Endometrial microvascular endothelial cells (primary cell): ENCODE measurements at regions not wholly inside any gene's neighbourhood (a gene's known extent, or its start where the extent isn't known, plus 50 kb on each side); places are given as distances from the start of the nearest gene placed in this dataset.

Experiments used
- in situ Hi-C: cut with HindIII; loops from 2 replicates; pipeline ENCODE4 v1.10.0; 2017; ENCODE audit warnings: low sequenced_read_pairs, low pct_unique_long_range_greater_than_20kb; ENCODE audit errors: inconsistent ontology term

DNA sequence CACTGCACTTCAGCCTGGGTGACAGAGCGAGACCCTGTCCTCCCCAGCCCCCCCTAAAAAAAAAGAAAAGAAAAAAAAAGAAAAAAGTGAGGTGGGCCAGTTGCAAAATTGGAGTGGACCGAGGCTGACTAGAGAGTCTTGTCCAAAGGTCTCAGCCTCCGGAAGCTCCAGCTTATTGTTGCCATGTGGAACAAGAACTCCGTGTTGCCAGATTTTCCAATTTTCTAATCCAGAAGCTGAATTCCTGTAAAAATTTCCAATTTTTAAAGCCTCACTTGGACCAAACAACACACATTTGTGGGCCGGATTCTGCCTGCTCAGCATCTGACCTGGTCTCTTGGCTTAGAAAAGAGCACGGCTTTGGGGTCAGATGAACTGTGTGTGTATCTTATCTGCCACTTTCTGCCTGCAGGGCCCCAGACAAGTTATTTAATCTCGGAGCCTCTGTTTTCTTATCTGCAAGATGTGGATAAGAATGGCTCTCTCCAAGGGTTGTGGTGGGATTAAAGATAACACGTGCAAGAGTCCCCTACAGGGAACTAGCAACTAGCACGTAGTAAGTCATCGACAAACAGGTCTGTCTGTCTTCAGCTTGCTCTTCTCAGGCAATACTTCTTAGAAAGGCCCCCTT is 73.7 kb upstream of the TLE3 start:
- in situ Hi-C loops, result no loop called here

DNA sequence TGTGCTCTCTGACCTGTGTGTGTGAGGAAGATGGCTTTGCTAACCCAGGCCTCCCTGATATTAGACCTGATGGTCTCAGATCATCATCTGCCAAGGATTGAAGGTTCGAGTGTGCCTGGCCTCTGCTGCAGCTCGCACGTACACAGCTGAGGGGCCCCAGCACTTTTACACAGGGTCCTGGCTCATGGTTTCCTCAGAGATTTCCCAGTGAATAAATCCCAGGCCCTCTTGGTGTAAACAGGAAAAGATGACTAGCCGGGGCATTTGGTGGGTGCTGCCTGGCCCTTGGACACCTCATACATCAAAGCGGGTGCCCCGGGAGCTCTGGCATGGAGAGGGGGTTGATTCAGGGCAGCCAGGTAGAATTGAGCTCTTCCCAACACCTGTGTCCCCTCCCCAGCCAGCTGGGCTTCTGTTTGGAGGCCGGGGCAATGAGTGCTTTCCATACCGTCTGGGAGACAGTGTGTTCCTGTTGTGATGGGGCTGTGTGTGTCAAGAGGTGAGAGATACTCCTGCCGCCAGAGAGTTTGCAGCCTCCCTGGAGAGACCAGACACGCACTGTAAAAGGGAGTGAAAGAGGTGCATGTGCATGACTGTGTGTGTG is 72.5 kb upstream of the TLE3 start:
- in situ Hi-C loops, result no loop called here

DNA sequence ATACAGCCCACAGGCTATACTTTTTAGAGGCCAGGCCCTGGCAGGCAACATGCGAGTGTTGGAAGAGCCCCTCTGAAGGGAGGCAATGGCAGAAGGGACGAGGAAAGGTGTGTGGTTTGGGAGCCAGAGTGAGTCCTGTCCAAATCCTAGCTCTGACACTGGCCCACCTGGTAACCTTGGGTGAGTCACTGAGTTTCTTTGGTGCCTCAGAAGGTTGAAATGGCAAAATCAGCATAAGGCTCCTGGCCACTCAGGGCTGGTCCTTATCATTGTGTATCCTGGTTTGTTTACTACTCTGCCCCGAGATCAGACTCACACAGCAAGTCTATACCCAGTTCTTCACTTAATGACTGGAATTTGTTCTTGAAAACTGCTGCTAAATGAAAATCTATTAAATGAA is 71.4 kb upstream of the TLE3 start:
- in situ Hi-C loops, result no loop called here

DNA sequence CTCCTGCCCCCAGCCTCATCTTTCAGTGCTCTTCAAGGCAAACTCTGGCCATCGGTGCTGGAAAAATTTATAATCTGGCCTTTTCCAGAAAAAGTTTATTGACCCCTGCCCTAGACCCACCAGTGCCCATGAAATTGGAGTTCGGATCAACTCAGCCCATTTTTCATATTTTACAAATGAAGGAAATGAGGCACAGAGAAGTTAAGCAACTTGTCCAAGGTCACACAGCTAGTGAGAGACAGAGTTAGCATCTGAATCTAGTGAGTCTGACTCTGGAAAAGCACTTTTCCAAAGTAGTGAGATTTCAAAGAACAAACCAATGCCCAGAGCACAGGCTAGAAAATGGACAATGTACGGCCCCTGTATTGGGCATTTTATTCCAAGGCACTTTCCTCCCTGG is 69.4 kb upstream of the TLE3 start:
- in situ Hi-C loops, result no loop called here

DNA sequence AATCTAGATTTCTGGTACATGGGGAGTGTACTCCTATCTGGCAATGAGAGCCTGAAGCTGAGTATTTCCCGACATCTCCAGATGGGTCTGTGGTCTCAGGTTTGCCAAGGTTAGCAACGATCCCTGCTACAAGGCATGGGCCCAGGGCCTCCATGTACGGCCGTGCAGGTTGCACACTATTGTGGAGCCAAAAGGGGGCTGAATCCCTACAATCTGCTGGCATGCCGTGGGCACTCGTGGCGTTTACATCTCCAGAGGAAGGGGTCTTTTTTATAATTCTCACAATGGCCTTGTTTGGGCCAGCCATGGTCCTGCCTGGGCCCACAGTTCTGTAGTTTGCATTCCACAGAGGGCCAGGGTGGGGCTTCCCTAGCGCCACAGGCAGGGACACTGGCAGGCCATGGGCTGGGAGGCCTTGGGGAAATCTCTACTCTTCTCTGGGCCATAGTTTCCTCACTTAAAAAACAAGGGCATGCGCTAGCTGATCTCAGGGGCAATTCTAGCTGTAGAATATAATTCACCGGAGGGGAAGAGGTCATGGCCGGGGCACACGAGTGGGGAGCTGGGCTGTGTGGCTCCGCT is 68.9 kb upstream of the TLE3 start:
- in situ Hi-C loops, result no loop called here

DNA sequence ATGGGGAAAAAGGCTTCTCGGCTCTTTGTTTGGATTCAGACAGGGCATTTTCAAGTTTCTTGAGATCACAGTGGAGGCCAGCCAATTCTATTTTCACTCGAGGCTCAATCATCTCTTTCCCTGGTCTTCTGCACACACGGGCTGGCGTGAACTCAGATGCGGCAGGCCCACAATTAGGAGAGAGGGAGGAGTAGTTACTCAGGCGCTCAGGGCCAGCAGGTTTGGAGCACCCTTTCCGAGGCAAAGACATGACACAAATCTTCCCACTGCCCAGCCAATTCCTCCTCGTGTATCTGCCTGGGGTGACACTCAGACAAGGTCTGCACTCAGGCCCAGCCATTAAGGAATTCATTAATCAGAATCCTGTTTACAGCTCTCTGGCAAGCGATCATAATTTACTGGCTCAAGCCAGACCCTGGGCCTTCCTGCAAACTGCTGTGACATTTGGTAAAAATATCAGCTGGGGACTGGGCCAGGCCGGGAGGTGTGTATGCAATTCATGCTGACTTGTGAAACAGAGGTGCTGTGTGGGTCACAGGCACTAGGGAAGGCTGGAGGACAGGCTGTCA is 68.1 kb upstream of the TLE3 start:
- in situ Hi-C loops, result no loop called here

DNA sequence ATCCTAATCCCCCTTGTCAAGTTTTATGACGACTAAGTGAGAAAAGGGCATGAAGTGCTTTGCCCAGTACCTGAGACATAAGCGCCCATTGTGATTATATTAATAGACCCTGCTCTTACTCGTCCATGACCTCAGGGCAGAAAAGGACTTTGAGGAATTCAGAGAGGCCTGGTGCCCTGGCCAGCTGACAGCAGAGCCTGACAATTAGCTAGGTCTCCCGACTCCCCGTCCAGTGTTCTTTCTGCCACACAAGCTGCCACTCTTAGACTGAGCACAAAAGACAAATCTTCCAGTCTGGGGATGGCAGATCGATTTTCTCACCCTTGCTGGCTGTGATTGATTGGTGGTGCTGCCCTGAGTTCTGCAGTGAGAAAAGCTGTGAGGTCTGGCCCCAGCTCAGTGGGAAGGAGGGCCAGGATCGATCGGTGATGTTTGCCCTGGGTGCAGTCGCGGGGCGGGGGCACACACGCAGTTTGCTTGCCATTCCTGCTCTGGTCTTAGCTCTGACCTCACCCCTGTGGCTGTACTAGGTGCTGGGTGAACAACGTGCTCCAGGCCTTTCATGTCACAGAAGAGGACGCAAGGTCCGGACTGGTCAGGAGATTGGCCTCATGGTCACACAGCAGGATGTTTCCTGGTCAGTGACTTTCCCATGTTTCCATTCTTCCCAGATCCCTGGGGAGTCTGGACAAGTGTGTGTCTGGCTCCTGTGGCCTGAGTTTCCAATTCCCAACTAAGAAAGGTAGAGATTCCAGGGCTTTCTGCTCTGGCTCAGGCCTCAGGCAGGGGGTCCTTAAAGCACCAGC is 67.4 kb upstream of the TLE3 start:
- in situ Hi-C loops, result no loop called here

DNA sequence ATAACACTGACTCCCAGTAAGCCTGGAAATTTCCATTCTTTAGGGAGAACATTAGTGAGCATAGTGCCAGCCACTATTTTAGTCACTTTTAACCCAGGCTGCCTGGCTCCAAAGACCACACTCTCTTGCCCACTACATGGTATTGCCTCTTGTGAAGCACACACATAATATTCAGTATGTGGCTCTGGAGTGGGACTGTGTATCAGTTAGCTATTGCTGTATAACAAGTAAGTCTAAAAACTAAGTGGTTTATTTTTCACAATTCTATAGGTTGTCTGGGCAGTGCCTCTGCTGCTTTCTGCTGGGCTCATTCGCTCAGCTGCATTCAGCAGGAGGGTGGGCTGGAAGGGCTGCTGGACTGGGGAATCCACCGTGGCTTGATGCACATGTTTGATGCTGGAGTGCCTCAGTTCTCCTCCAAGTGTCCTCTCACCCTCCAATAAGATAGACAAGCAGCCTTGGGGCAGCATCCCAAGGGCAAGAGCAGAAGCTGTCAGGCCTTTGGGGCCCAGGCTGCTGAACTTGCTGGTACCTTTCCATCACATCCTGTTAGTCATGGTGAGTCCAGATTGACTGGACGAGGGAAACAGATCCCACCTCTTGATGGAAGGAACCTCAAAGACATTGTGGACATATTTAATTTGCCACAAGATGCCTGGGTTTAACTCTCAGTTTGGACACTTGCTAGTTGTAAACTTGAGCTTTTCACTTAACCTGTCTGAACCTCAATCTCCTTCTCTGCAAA is 66.6 kb upstream of the TLE3 start:
- in situ Hi-C loops, result no loop called here

DNA sequence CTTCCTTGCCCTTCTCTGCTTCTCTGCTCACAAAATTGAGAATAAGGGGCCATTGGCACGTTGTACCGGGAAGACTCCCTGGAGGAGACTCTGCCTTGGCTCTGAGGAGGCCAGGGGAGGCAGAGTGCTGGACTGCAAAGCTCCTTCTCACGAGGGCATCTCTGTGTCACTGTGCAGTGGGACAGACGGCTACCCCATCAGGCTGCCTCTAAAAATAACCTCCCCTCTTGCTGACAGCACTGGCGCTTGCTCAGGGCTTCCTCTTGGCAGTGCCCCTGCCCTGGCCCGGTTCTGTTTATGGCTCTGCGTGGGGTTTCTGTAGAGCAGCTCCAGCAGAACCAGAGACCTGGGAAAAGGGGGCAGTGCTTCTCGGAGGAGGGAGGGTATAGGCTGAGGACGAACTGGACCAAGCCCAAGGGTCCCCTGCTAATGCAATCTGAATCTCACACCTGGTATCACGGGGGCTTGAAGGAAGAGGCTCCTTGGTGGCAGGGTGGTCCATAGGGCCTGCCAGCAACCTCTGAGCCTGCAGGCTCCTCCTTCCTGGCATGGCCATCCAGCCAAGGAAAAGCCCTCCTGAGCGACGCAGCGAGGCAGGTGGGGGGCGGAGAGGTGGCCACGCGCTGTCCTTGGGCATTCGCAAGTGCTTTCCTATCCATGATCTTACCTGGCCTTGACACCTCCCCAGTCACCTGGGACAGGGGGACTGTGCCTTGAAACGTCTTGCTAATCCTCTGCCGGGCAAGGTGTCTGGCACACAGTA is 63.3 kb upstream of the TLE3 start:
- in situ Hi-C loops, result no loop called here

DNA sequence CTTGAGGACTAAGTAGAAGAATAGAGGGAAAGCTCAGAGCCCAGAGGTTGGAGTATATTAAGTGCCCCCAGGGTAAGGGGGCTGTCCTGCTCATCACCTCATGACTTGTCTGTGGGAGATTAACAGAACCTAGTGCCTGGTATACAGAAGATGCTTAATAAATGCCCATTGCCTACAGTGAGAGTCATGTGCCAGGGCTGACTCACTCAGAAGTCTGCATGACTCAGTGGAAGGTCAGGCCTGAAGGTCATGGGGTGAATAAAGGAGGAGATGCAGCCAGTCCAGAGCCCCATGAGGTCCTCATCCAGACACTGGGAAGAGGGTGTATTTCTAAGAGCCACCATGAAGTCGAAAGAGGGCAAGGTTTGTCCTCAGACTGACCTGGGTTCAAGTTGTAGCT is 62.5 kb upstream of the TLE3 start:
- in situ Hi-C loops, result no loop called here

DNA sequence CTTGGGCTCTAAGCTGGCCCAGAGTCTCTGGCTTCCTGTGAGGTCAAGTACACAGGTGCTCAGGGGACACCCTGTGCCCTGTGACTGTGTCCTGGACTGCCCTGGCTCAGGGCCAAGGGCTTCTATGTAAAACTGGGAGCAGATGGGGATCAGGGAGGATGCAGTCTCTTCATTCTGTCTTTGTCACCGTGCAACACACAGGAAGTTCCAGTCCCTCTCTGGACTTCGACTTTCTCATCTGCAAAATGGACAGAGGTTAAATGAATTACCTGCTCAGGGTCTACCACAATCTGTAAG is 61.9 kb upstream of the TLE3 start:
- in situ Hi-C loops, result no loop called here

DNA sequence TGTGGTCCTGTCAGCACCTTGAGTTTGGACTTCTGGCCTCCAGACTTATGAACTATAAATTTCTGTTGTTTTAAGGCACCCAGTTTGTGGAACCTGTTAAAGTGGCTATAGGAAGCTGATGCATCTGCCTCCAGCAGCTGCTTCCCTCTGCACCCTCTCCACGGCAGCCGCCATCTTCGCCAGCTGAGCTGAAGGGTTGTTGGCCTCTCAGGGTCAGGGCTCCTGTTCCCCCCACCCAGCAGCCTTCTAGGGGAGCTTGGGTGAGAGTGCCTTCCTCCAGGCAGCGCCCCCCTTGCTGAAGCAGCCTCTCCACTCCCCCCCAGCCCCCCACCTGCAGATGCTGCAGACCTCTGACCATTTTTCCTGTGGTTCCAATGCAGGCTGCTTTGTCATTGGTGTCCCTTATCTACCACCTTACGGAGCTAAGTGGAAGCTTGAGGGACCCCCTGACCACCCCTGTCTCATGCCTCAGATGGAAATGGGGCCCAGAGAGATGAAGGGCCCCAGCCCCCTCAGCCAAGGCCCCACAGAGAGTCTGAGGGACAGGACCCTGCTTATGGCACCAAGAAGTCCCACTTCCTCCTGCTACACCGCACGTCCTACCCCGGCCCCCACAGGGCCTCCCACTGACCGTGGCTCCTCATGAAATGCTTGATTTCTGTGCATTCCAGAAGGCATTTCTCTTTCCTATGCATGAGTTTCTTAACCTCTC is 61.4 kb upstream of the TLE3 start:
- in situ Hi-C loops, result no loop called here

DNA sequence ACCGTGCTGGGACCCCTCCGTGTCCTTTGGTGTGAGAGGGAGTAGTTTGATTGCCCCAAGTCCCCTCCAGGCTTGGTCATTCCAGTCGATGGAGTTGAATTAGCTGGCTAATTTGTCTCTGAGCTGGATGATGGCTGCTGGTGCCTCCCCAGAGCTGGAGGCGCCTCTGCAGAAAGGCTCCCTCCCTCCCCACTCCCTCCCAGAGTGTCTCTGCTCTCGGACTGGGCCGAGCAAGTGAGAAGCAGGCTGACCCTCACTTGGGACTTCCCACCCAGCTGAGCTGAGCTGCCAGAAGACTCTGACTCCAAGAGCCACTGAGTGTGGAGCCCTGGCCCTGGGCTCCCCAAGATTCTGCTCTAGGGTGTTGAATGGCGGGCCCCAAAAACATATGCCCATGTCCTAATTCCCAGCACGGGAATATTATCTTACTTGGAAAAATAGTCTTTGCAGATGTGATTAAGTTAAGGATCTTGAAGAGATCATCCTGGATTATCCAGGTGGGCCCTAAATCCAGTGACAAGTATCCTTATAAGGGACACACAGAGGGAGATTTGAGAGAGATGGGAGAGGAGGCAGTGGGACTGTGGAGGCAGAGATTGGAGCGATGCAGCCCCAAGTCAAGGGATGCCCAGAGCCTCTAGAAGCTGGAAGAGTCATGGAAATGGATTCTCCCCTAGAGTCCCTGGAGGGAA is 60.7 kb upstream of the TLE3 start:
- in situ Hi-C loops, result no loop called here

DNA sequence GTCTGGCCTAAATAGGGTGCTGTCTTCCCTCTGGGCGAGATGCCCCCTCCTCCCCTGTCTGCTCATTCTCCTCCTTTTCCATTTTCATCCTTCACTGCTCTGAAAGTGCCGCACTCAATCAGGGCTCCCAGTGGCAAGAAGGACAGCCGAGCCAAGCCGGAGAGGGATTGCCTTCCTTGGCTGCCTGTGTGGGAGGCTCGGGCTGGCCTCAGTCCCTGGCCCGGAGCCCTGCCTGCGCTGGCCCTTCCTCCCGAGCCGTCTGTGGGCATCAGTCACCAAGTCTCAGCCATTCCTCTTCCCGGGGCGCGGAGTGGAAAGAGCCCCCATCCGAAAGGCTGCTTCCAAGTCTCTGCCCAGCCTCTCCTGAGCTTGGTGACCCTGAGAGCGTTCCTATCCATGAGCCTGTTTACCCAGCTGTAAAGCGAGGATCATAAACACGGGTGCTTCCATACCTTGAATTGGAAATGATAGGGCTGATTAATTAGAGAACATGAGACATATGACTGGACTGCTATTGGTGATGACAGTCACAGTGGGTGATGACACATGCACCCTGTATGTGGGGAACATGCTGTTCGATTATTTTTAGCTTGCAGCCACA is 59.1 kb upstream of the TLE3 start:
- in situ Hi-C loops, result no loop called here

DNA sequence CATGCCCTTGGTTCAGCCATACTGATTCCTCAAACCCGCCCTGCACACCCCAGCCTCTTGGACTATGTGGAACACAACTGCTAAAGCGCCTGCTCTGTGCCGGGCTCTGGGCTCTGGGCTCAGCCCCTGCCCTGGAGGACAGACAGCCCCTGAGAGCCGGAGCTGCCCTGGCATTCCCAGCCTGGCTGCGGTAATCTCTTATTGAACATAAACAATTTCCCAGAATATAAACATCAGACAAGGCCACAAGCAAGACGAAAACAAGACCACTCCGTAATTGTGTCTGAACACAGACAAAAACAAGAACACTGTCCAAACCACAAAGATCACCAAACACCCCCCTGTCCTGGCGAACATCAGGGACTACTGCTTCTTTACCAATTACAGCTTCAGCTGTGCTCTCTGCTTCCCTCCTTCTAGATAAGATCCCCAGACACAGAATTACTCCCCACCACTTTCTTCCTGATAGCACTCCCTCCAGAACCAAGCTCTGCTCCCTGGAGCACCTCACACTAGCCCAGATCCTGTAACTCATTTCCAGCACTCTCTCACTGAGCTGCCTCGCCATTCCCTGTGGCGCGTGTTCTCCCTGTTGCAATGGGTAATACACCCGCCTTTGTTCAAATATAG is 57.1 kb upstream of the TLE3 start:
- in situ Hi-C loops, result no loop called here

DNA sequence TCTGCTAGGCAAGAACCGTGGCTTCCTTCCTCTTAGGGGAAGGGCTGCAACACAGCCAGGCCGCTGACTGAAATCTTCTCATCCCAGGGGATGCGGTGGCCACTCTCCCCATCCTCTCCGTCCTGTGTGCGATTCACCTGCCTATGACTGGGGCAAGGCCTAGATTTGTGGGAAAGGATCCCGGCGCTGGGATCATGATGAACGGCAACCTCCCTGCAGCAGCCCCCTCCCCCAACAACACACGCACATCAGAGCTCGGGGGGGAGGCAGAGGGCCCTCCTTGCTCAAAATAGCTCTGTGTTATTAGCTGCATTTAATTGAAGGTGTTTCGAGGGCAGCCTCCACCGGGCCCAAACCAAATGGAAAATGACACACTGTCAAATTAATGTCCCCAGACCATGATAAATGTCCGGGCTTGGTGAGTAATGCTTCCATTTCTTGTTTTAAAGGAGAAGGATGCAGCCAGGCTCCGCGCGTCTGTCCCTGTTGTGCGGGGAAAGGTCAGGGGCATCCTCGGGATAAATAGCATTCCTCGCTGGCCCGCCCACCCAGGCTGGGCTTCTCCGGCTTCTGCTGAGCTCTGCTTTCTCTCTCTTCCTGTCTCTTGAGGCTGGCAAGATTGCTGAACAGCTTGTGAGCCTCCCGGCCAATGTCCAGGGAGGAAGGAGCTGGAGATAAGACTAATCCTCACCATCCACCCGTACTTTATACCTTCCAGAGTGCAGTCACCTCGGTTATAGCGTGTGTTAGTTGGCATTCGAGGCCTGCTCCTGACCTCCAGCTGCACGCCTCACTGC is 56.4 kb upstream of the TLE3 start:
- in situ Hi-C loops, result no loop called here
